ENCODE measurements at regions not wholly inside any gene's neighbourhood (a gene's known extent, or its start where the extent isn't known, plus 50 kb on each side); places are given as distances from the start of the nearest gene placed in this dataset.

GRCh38 chr1:157213836-157214235 is 75.6 kb upstream of the ETV3 start:
- BruUV-seq (replicated peaks), result no TSS peak
- H3K4me2 ChIP-seq (ENCODE audit: low read length), result no peak overlapping the region
- intact Hi-C loops (cut with micrococcal nuclease), result no loop called here
- H2AFZ ChIP-seq (ENCODE audit: low read depth, low read length, poor library complexity, severe bottlenecking), result no peak overlapping the region
- peaks cover 48% of the 10 kb centered on the region for H3K27me3 ChIP-seq (ENCODE audit: insufficient read depth, low read length)
- no peak overlapping the region for H3K4me3 ChIP-seq (replicated peaks in 1 of 2; ENCODE audit: low read depth in 1 of 2, low read length in 2 of 2)
- no peaks in the 10 kb centered on the region for H3K9me2 ChIP-seq (ENCODE audit: insufficient read depth)
- TF ChIP-seq REST (IDR thresholded peaks at IDR 0.05; ENCODE audit: low read depth) (no peak), SRF (IDR thresholded peaks at IDR 0.05; ENCODE audit: low read depth) (no peak), FOSL1 (IDR thresholded peaks at IDR 0.05; ENCODE audit: low read depth) (no peak), MAX (IDR thresholded peaks at IDR 0.05) (no peak), EGR1 (IDR thresholded peaks at IDR 0.05; ENCODE audit: low read depth) (no peak), ZFX (IDR thresholded peaks at IDR 0.05) (no peak), CBX3 (IDR thresholded peaks at IDR 0.05; ENCODE audit: low read depth) (no peak), ZBTB33 (IDR thresholded peaks at IDR 0.05; ENCODE audit: extremely low read depth, insufficient replicate concordance, low read length) (no peak), YY1 (IDR thresholded peaks at IDR 0.05; ENCODE audit: extremely low read depth, insufficient replicate concordance, low read depth, low read length) (no peak), RAD21 (IDR thresholded peaks at IDR 0.05; ENCODE audit: low read depth) (no peak), CEBPB (IDR thresholded peaks at IDR 0.05; ENCODE audit: low read depth) (no peak), EZH2 (IDR thresholded peaks at IDR 0.05) (no peak), JUND (IDR thresholded peaks at IDR 0.05) (no peak), TCF7L2 (IDR thresholded peaks at IDR 0.05; ENCODE audit: borderline replicate concordance, extremely low read depth, insufficient read depth, insufficient read length) (no peak), ATF3 (IDR thresholded peaks at IDR 0.05) (no peak), SIN3A (IDR thresholded peaks at IDR 0.05; ENCODE audit: low read depth) (no peak), EZH2phosphoT487 (IDR thresholded peaks at IDR 0.05; ENCODE audit: borderline replicate concordance) (no peak), POLR2A (IDR thresholded peaks at IDR 0.05; ENCODE audit: borderline replicate concordance, extremely low read depth, insufficient read depth, insufficient read length) (no peak)
- H4K20me1 ChIP-seq (ENCODE audit: insufficient read depth), result no peaks in the 10 kb centered on the region
- H3K9me3 ChIP-seq (ENCODE audit: control insufficient read depth in 1 of 2, insufficient read depth in 1 of 2, low read depth in 1 of 2, low read length in 2 of 2), result peaks cover 0 to 3% of the 10 kb centered on the region in 2 experiments; a peak in 1 of 4 replicates
- H3K4me1 ChIP-seq (ENCODE audit: control insufficient read depth in 1 of 2, insufficient read depth in 2 of 2, low read length in 2 of 2), result no peaks in the 10 kb centered on the region
- H3K27ac ChIP-seq (ENCODE audit: low read depth, low read length), result no peak overlapping the region
- H3K79me2 ChIP-seq (ENCODE audit: insufficient read depth, low read length), result no peaks in the 10 kb centered on the region
- ChIA-PET RAD21 (ENCODE audit: low non-redundant PET in 1 of 2, low total read pairs in 2 of 2, uncharacterized antibody in 2 of 2, unreplicated experiment in 2 of 2) (no interaction called here), POLR2A (no interaction called here), CTCF (no interaction called here)
- H3K36me3 ChIP-seq (ENCODE audit: control insufficient read depth in 1 of 2, insufficient read depth in 2 of 2, low read length in 2 of 2), result no peaks in the 10 kb centered on the region
- ATAC-seq, result no peak
- H3K9ac ChIP-seq (ENCODE audit: low read length), result no peak overlapping the region
- no peak for DNase-seq (ENCODE audit: low read depth, low spot score)
